GM12878 (cell line): ENCODE measurements at regions not wholly inside any gene's neighbourhood (a gene's known extent, or its start where the extent isn't known, plus 50 kb on each side); places are given as distances from the start of the nearest gene placed in this dataset.

Experiments
- EZH2 ChIP-seq: IDR thresholded peaks from 2 replicates; pipeline ENCODE4 v1.6.1; 2012; ENCODE audit warnings: low read depth, mild to moderate bottlenecking, control low read depth, inconsistent platforms, low read length, borderline replicate concordance; ENCODE audit not compliant: control insufficient read depth
- JUNB ChIP-seq: IDR thresholded peaks from 2 replicates; pipeline ENCODE4 v1.6.1; 2016; ENCODE audit warnings: antibody characterized with exemption, mild to moderate bottlenecking
- LARP7 ChIP-seq: fragments of 450-650 bp; IDR thresholded peaks from 2 replicates; pipeline ENCODE4 v1.6.1; 2017; ENCODE audit warnings: mild to moderate bottlenecking
- MXI1 ChIP-seq: fragments of 150-350 bp; IDR thresholded peaks from 2 replicates; pipeline ENCODE4 v1.6.1; 2011; ENCODE audit warnings: low read depth, mild to moderate bottlenecking, inconsistent platforms, low read length, improper control_type of control experiment
- RCOR1 ChIP-seq: conservative IDR thresholded peaks from 2 replicates; pipeline ENCODE4 v1.6.1; 2012; ENCODE audit warnings: low read depth, low read length, improper control_type of control experiment
- TARDBP ChIP-seq: IDR thresholded peaks from 2 replicates; pipeline ENCODE4 v1.6.1; 2016; ENCODE audit warnings: borderline replicate concordance
- ZNF274 ChIP-seq: IDR thresholded peaks from one replicate; pipeline ENCODE4 v1.8.0; 2011; ENCODE audit not compliant: insufficient read length, insufficient read depth
- TF ChIP-seq, protein P1 (sequence below), 3 experiments: IDR thresholded peaks in 2 of 3; conservative IDR thresholded peaks in 1 of 3; 2 replicates each; pipeline ENCODE4 v1.5.1; 2011; ENCODE audit warnings: low read depth in 3 of 3, low read length in 3 of 3, mild to moderate bottlenecking in 3 of 3, control low read depth in 2 of 3, moderate library complexity in 2 of 3, inconsistent platforms in 1 of 3, mixed read lengths in 1 of 3; ENCODE audit not compliant: control insufficient read depth in 2 of 3, insufficient read depth in 1 of 3; ENCODE audit errors: extremely low read depth in 1 of 3
- TF ChIP-seq, protein P2 (sequence below): IDR thresholded peaks from 2 replicates; pipeline ENCODE4 v1.6.1; 2012; ENCODE audit warnings: low read length, inconsistent platforms

DNA sequence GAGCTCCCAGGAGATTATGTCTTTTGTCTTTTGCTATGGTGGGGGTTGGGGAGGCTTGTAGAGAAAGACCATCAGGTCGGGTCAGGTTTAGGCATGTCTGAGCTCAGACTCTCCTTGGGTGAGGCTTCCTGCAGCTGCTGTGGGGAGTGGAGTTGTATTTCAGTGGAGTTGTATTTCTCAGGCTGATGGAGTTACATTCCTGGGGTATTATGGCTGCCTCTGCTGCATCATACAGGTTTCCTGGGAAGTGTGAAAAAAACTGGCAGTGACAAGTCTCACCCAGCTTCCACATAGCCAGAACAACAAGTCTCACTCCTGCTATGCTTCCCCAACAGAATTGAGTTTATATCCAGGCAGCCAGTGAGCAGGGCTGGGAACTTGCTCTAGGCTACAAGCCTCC, 119.3 kb downstream of the VSIG4 start:
- TF ChIP-seq, protein P1, sequence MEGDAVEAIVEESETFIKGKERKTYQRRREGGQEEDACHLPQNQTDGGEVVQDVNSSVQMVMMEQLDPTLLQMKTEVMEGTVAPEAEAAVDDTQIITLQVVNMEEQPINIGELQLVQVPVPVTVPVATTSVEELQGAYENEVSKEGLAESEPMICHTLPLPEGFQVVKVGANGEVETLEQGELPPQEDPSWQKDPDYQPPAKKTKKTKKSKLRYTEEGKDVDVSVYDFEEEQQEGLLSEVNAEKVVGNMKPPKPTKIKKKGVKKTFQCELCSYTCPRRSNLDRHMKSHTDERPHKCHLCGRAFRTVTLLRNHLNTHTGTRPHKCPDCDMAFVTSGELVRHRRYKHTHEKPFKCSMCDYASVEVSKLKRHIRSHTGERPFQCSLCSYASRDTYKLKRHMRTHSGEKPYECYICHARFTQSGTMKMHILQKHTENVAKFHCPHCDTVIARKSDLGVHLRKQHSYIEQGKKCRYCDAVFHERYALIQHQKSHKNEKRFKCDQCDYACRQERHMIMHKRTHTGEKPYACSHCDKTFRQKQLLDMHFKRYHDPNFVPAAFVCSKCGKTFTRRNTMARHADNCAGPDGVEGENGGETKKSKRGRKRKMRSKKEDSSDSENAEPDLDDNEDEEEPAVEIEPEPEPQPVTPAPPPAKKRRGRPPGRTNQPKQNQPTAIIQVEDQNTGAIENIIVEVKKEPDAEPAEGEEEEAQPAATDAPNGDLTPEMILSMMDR (IDR thresholded peaks at IDR 0.05 in 2 of 3, conservative IDR thresholded peaks at IDR 0.05 in 1 of 3; ENCODE audit: control insufficient read depth in 2 of 3, extremely low read depth in 1 of 3, insufficient read depth in 1 of 3, low read depth in 3 of 3, low read length in 3 of 3), result no peak
- TF ChIP-seq JUNB, result no peak
- TF ChIP-seq MXI1, result no peak
- TF ChIP-seq ZNF274, result no peak
- TF ChIP-seq EZH2, result no peak
- TF ChIP-seq LARP7, result no peak
- no peak for TF ChIP-seq TARDBP
- TF ChIP-seq, protein P2, sequence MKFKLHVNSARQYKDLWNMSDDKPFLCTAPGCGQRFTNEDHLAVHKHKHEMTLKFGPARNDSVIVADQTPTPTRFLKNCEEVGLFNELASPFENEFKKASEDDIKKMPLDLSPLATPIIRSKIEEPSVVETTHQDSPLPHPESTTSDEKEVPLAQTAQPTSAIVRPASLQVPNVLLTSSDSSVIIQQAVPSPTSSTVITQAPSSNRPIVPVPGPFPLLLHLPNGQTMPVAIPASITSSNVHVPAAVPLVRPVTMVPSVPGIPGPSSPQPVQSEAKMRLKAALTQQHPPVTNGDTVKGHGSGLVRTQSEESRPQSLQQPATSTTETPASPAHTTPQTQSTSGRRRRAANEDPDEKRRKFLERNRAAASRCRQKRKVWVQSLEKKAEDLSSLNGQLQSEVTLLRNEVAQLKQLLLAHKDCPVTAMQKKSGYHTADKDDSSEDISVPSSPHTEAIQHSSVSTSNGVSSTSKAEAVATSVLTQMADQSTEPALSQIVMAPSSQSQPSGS, result no peak
- TF ChIP-seq RCOR1, result no peak
